HEK293 (cell line): ENCODE measurements at regions not wholly inside any gene's neighbourhood (a gene's known extent, or its start where the extent isn't known, plus 50 kb on each side); places are given as distances from the start of the nearest gene placed in this dataset.

Experiments used
- CTCF ChIA-PET: fragments of 350-600 bp; formaldehyde crosslinking; extraction: SDS; loops from one replicate; lab custom pipeline; 2021; ENCODE audit warnings: antibody characterized with exemption; lab: Yijun Ruan, JAX
- POLR2A ChIA-PET: fragments of 300-600 bp; formaldehyde crosslinking; extraction: SDS; loops from one replicate; lab custom pipeline; 2020; ENCODE audit warnings: antibody characterized with exemption, inconsistent platforms; lab: Yijun Ruan, JAX
- H3K27ac ChIP-seq: fragments of 200-500 bp; sonication (Bioruptor generic); 2 replicates; pipeline ENCODE4 v1.5.1; 2014; ENCODE audit warnings: low read depth, low read length, control low read depth, inconsistent platforms; ENCODE audit errors: extremely low read depth
- H3K36me3 ChIP-seq, 2 experiments: fragments of 200-500 bp in 1 of 2; sonication (Bioruptor generic) in 1 of 2; 1 replicate in 1 of 2; 2 replicates in 1 of 2; pipeline ENCODE4 v1.5.1; 2014 to 2017; ENCODE audit warnings: inconsistent platforms in 2 of 2, low read length in 2 of 2; ENCODE audit not compliant: control insufficient read depth in 2 of 2, insufficient read depth in 1 of 2
- H3K4me1 ChIP-seq: fragments of 200-500 bp; sonication (Bioruptor generic); 2 replicates; pipeline ENCODE4 v1.5.1; 2014; ENCODE audit warnings: mild to moderate bottlenecking, low read length, inconsistent platforms; ENCODE audit not compliant: control insufficient read depth, insufficient read depth
- H3K4me3 ChIP-seq: 2 replicates; pipeline ENCODE4 v1.5.1; 2011; ENCODE audit warnings: low read depth, mild to moderate bottlenecking, control low read depth, low read length, moderate library complexity
- H3K9me3 ChIP-seq: fragments of 200-500 bp; sonication (Bioruptor generic); 2 replicates; pipeline ENCODE4 v1.5.1; 2014; ENCODE audit warnings: low read depth, low read length, inconsistent platforms; ENCODE audit not compliant: control insufficient read depth, insufficient read depth
- GLI4 ChIP-seq: fragments of 450-650 bp; formaldehyde crosslinking; IDR thresholded peaks from 2 replicates; pipeline ENCODE4 v1.5.1; 2016; ENCODE audit warnings: missing biosample characterization, missing genetic modification characterization
- GLIS2 ChIP-seq: fragments of 450-650 bp; formaldehyde crosslinking; IDR thresholded peaks from 2 replicates; pipeline ENCODE4 v1.5.1; 2016; ENCODE audit warnings: missing biosample characterization, missing genetic modification characterization
- HOXD13 ChIP-seq: sonication (generic); formaldehyde crosslinking; IDR thresholded peaks from 2 replicates; pipeline ENCODE4 v1.8.0; 2022; ENCODE audit warnings: missing genetic modification reagents, borderline replicate concordance
- TCF7L2 ChIP-seq: IDR thresholded peaks from 2 replicates; pipeline ENCODE4 v1.6.1; 2011; ENCODE audit warnings: low read depth, mild to moderate bottlenecking, inconsistent platforms, low read length, moderate library complexity, borderline replicate concordance
- ZBTB8A ChIP-seq: fragments of 450-650 bp; formaldehyde crosslinking; IDR thresholded peaks from 2 replicates; pipeline ENCODE4 v1.5.1; 2016; ENCODE audit warnings: missing biosample characterization, missing genetic modification characterization
- ZFP37 ChIP-seq: fragments of 450-650 bp; formaldehyde crosslinking; IDR thresholded peaks from 2 replicates; pipeline ENCODE4 v1.5.1; 2016; ENCODE audit warnings: missing biosample characterization, missing genetic modification characterization
- ZNF114 ChIP-seq: fragments of 450-650 bp; formaldehyde crosslinking; IDR thresholded peaks from 2 replicates; pipeline ENCODE4 v1.5.0; 2017; ENCODE audit warnings: missing biosample characterization, missing genetic modification characterization
- ZNF16 ChIP-seq: fragments of 450-650 bp; formaldehyde crosslinking; IDR thresholded peaks from 2 replicates; pipeline ENCODE4 v1.5.1; 2016; ENCODE audit warnings: low read depth, missing biosample characterization, missing genetic modification characterization
- ZNF23 ChIP-seq: fragments of 450-650 bp; formaldehyde crosslinking; IDR thresholded peaks from 2 replicates; pipeline ENCODE4 v1.5.1; 2016; ENCODE audit warnings: missing biosample characterization, missing genetic modification characterization, borderline replicate concordance
- ZNF24 ChIP-seq: fragments of 450-650 bp; formaldehyde crosslinking; IDR thresholded peaks from 2 replicates; pipeline ENCODE4 v1.5.1; 2016; ENCODE audit warnings: missing biosample characterization, missing genetic modification characterization
- ZNF311 ChIP-seq: fragments of 450-650 bp; formaldehyde crosslinking; IDR thresholded peaks from 2 replicates; pipeline ENCODE4 v1.5.1; 2017; ENCODE audit warnings: missing biosample characterization, missing genetic modification characterization, borderline replicate concordance
- ZNF324 ChIP-seq: fragments of 450-650 bp; formaldehyde crosslinking; IDR thresholded peaks from 2 replicates; pipeline ENCODE4 v1.5.1; 2016; ENCODE audit warnings: missing biosample characterization, missing genetic modification characterization
- ZNF341 ChIP-seq: fragments of 450-650 bp; formaldehyde crosslinking; IDR thresholded peaks from 2 replicates; pipeline ENCODE4; 2016; ENCODE audit warnings: low read depth, missing biosample characterization, missing genetic modification characterization
- ZNF354C ChIP-seq: fragments of 450-650 bp; formaldehyde crosslinking; IDR thresholded peaks from 2 replicates; pipeline ENCODE4 v1.5.1; 2016; ENCODE audit warnings: missing biosample characterization, missing genetic modification characterization, low read depth, borderline replicate concordance
- ZNF366 ChIP-seq: fragments of 450-650 bp; formaldehyde crosslinking; conservative IDR thresholded peaks from 2 replicates; pipeline ENCODE4 v1.5.1; 2016; ENCODE audit warnings: missing biosample characterization, missing genetic modification characterization
- ZNF423 ChIP-seq: fragments of 450-650 bp; formaldehyde crosslinking; IDR thresholded peaks from 2 replicates; pipeline ENCODE4 v1.5.1; 2016; ENCODE audit warnings: missing biosample characterization, missing genetic modification characterization
- ZNF510 ChIP-seq: fragments of 450-650 bp; formaldehyde crosslinking; IDR thresholded peaks from 2 replicates; pipeline ENCODE4 v1.5.1; 2018; ENCODE audit warnings: mild to moderate bottlenecking, missing genetic modification characterization, missing biosample characterization; ENCODE audit not compliant: insufficient replicate concordance
- ZNF549 ChIP-seq: fragments of 450-650 bp; IDR thresholded peaks from 2 replicates; pipeline ENCODE4 v1.5.1; 2018; ENCODE audit warnings: missing biosample characterization, missing genetic modification characterization, mild to moderate bottlenecking, inconsistent platforms, moderate library complexity
- ZNF677 ChIP-seq: fragments of 450-650 bp; IDR thresholded peaks from 2 replicates; pipeline ENCODE4 v1.5.0; 2018; ENCODE audit warnings: missing biosample characterization, mild to moderate bottlenecking, missing genetic modification characterization, moderate library complexity
- ZNF701 ChIP-seq: fragments of 450-650 bp; formaldehyde crosslinking; IDR thresholded peaks from 2 replicates; pipeline ENCODE4 v1.5.1; 2016; ENCODE audit warnings: missing biosample characterization, missing genetic modification characterization
- TF ChIP-seq, protein P1 (sequence below): fragments of 450-650 bp; formaldehyde crosslinking; IDR thresholded peaks from 2 replicates; pipeline ENCODE4 v1.5.1; 2016; ENCODE audit warnings: missing biosample characterization, missing genetic modification characterization
- TF ChIP-seq, protein P2 (sequence below): fragments of 450-650 bp; formaldehyde crosslinking; IDR thresholded peaks from 2 replicates; pipeline ENCODE4 v1.5.1; 2016; ENCODE audit warnings: missing biosample characterization, missing genetic modification characterization, borderline replicate concordance
- TF ChIP-seq, protein P3 (sequence below): fragments of 450-650 bp; formaldehyde crosslinking; IDR thresholded peaks from 2 replicates; pipeline ENCODE4 v1.5.0; 2017; ENCODE audit warnings: missing biosample characterization, missing genetic modification characterization, borderline replicate concordance
- TF ChIP-seq, protein P4 (sequence below): fragments of 450-650 bp; formaldehyde crosslinking; IDR thresholded peaks from 2 replicates; pipeline ENCODE4 v1.5.1; 2017; ENCODE audit warnings: missing biosample characterization, missing genetic modification characterization
- TF ChIP-seq, protein P5 (sequence below): fragments of 450-650 bp; formaldehyde crosslinking; IDR thresholded peaks from 2 replicates; pipeline ENCODE4 v1.5.1; 2016; ENCODE audit warnings: missing biosample characterization, missing genetic modification characterization

DNA sequence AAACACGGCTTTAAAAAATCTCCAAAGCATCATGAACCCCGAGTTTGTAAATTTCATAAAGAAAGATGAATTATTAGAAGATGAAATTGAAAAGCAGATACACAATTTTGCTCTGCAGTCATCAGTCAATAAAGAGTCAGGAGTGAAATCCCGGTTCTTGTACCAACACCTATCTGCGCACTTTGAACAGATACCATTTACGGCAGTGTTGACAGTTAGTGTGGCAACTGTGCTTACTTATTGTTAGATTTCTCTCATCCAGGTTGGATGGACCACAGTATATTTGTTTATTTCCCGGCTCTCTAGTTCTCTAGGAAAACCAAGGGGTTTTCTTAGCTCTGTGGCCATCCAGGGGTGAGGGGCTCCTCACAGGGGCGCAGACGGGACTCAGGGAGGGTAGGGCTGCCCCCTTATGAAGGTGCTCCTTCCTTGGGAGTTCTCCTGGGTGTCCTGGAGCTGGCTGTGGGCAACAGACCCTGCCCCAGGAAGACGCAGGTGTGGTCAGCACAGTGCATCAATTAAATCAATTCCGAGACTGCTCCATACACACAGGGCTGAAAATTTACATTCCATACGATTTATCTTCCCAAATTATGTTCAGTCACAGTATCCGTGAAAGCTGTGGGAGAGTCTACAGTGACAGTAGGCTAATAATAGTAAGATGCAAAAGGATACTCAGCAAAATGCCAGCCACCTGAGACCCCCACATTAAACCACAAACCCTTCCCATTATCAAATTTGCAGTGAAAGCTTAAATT, 107.0 kb upstream of the C1QTNF9B start:
- Histone ChIP-seq H3K4me1 (no peaks in the 10 kb centered on the region), H3K36me3 (no peaks in the 10 kb centered on the region), H3K27ac (no peak overlapping the region), H3K4me3 (no peak overlapping the region), H3K9me3 (no peaks in the 10 kb centered on the region)
- POLR2A ChIA-PET, result no interaction called here
- TF ChIP-seq TCF7L2 (no peak), GLI4 (no peak), ZNF677 (tag by site-specific recombination) (no peak), ZBTB8A (no peak), ZNF311 (no peak), ZNF701 (no peak), HOXD13 (CRISPR knock-in tag) (no peak), GLIS2 (tag by site-specific recombination) (no peak), ZNF510 (tag by site-specific recombination) (no peak), ZNF549 (tag by site-specific recombination) (no peak), ZNF354C (tag by site-specific recombination) (no peak), ZNF114 (tag by site-specific recombination) (no peak), ZNF23 (tag by site-specific recombination) (no peak)
- TF ChIP-seq, protein P1, sequence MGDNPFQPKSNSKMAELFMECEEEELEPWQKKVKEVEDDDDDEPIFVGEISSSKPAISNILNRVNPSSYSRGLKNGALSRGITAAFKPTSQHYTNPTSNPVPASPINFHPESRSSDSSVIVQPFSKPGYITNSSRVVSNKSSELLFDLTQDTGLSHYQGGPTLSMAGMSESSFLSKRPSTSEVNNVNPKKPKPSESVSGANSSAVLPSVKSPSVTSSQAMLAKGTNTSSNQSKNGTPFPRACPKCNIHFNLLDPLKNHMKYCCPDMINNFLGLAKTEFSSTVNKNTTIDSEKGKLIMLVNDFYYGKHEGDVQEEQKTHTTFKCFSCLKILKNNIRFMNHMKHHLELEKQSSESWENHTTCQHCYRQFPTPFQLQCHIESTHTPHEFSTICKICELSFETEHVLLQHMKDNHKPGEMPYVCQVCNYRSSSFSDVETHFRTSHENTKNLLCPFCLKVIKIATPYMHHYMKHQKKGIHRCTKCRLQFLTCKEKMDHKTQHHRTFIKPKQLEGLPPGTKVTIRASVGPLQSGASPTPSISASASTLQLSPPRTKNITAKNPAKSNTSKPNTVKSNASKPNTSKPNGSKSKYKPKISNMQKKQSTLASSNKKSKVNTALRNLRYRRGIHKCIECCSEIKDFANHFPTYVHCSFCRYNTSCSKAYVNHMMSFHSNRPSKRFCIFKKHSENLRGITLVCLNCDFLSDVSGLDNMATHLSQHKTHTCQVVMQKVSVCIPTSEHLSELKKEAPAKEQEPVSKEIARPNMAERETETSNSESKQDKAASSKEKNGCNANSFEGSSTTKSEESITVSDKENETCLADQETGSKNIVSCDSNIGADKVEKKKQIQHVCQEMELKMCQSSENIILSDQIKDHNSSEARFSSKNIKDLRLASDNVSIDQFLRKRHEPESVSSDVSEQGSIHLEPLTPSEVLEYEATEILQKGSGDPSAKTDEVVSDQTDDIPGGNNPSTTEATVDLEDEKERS (tag by site-specific recombination), result no peak
- TF ChIP-seq, protein P2, sequence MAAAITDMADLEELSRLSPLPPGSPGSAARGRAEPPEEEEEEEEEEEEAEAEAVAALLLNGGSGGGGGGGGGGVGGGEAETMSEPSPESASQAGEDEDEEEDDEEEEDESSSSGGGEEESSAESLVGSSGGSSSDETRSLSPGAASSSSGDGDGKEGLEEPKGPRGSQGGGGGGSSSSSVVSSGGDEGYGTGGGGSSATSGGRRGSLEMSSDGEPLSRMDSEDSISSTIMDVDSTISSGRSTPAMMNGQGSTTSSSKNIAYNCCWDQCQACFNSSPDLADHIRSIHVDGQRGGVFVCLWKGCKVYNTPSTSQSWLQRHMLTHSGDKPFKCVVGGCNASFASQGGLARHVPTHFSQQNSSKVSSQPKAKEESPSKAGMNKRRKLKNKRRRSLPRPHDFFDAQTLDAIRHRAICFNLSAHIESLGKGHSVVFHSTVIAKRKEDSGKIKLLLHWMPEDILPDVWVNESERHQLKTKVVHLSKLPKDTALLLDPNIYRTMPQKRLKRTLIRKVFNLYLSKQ (tag by site-specific recombination), result no peak
- CTCF ChIA-PET, result no interaction called here

DNA sequence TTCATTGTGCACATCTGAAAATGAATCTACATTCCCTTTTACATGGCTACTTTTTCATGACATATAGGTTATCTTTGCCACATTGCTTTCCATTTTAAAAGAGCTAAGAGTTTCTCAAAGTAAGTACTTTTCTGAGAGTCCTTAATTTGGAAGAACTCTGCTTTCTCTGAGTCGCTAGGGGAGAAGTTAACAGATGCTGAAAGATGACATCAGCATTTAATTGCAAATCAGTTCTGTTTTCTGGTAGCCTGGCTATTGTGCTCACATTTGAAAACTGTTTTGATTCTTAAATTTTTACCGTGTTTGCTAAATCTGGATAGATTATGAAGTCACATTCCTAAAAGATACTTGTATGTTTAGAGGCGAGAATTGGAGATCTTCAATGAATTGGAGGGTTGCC, 107.7 kb upstream of the C1QTNF9B start:
- POLR2A ChIA-PET, result no interaction called here
- no peaks in the 10 kb centered on the region for H3K4me1 ChIP-seq
- CTCF ChIA-PET, result no interaction called here
- TF ChIP-seq ZNF341 (no peak), ZNF423 (tag by site-specific recombination) (no peak), ZFP37 (tag by site-specific recombination) (no peak), ZNF24 (tag by site-specific recombination) (no peak), ZNF16 (no peak), ZNF366 (tag by site-specific recombination) (no peak), ZNF324 (tag by site-specific recombination) (no peak)
- TF ChIP-seq, protein P3, sequence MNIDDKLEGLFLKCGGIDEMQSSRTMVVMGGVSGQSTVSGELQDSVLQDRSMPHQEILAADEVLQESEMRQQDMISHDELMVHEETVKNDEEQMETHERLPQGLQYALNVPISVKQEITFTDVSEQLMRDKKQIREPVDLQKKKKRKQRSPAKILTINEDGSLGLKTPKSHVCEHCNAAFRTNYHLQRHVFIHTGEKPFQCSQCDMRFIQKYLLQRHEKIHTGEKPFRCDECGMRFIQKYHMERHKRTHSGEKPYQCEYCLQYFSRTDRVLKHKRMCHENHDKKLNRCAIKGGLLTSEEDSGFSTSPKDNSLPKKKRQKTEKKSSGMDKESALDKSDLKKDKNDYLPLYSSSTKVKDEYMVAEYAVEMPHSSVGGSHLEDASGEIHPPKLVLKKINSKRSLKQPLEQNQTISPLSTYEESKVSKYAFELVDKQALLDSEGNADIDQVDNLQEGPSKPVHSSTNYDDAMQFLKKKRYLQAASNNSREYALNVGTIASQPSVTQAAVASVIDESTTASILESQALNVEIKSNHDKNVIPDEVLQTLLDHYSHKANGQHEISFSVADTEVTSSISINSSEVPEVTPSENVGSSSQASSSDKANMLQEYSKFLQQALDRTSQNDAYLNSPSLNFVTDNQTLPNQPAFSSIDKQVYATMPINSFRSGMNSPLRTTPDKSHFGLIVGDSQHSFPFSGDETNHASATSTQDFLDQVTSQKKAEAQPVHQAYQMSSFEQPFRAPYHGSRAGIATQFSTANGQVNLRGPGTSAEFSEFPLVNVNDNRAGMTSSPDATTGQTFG (tag by site-specific recombination), result no peak
- TF ChIP-seq, protein P4, sequence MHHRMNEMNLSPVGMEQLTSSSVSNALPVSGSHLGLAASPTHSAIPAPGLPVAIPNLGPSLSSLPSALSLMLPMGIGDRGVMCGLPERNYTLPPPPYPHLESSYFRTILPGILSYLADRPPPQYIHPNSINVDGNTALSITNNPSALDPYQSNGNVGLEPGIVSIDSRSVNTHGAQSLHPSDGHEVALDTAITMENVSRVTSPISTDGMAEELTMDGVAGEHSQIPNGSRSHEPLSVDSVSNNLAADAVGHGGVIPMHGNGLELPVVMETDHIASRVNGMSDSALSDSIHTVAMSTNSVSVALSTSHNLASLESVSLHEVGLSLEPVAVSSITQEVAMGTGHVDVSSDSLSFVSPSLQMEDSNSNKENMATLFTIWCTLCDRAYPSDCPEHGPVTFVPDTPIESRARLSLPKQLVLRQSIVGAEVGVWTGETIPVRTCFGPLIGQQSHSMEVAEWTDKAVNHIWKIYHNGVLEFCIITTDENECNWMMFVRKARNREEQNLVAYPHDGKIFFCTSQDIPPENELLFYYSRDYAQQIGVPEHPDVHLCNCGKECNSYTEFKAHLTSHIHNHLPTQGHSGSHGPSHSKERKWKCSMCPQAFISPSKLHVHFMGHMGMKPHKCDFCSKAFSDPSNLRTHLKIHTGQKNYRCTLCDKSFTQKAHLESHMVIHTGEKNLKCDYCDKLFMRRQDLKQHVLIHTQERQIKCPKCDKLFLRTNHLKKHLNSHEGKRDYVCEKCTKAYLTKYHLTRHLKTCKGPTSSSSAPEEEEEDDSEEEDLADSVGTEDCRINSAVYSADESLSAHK (tag by site-specific recombination), result no peak
- TF ChIP-seq, protein P5, sequence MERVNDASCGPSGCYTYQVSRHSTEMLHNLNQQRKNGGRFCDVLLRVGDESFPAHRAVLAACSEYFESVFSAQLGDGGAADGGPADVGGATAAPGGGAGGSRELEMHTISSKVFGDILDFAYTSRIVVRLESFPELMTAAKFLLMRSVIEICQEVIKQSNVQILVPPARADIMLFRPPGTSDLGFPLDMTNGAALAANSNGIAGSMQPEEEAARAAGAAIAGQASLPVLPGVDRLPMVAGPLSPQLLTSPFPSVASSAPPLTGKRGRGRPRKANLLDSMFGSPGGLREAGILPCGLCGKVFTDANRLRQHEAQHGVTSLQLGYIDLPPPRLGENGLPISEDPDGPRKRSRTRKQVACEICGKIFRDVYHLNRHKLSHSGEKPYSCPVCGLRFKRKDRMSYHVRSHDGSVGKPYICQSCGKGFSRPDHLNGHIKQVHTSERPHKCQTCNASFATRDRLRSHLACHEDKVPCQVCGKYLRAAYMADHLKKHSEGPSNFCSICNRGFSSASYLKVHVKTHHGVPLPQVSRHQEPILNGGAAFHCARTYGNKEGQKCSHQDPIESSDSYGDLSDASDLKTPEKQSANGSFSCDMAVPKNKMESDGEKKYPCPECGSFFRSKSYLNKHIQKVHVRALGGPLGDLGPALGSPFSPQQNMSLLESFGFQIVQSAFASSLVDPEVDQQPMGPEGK (tag by site-specific recombination), result no peak

More for the DNA sequence above, 107.7 kb upstream of the C1QTNF9B start:
- no peaks in the 10 kb centered on the region for H3K36me3 ChIP-seq
- no peaks in the 10 kb centered on the region for H3K9me3 ChIP-seq
- no peak overlapping the region for H3K4me3 ChIP-seq
- H3K27ac ChIP-seq, result no peak overlapping the region
